ENCODE measurements at regions not wholly inside any gene's neighbourhood (a gene's known extent, or its start where the extent isn't known, plus 50 kb on each side); places are given as distances from the start of the nearest gene placed in this dataset.
A peak's percentile ranks its signal among the peaks of the same experiment; 100 is the strongest.

DNA sequence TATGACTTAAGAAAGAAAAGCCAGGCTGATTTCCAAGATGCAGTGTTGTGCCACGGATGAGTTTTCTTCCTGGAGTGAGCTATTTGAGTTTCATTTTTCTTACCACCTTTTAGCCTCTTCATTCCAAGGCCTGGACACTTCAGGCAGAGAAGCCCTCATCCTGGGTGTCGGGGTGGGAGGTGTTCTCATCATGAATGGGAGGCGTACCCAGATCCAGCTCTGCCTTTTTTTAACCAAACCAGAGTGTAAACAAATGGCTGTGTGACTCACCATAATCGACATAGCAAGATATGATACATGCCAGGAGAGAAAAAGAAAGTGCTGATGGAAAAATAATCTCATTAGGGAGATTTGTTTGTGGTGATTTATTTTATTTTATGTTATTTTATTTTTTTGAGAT is 79.9 kb downstream of the ARF6 start:
- peak overlapping the region; percentile 83 for H3K27ac ChIP-seq
- TF ChIP-seq, protein P1, sequence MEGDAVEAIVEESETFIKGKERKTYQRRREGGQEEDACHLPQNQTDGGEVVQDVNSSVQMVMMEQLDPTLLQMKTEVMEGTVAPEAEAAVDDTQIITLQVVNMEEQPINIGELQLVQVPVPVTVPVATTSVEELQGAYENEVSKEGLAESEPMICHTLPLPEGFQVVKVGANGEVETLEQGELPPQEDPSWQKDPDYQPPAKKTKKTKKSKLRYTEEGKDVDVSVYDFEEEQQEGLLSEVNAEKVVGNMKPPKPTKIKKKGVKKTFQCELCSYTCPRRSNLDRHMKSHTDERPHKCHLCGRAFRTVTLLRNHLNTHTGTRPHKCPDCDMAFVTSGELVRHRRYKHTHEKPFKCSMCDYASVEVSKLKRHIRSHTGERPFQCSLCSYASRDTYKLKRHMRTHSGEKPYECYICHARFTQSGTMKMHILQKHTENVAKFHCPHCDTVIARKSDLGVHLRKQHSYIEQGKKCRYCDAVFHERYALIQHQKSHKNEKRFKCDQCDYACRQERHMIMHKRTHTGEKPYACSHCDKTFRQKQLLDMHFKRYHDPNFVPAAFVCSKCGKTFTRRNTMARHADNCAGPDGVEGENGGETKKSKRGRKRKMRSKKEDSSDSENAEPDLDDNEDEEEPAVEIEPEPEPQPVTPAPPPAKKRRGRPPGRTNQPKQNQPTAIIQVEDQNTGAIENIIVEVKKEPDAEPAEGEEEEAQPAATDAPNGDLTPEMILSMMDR (conservative IDR thresholded peaks at IDR 0.05): no peak

DNA sequence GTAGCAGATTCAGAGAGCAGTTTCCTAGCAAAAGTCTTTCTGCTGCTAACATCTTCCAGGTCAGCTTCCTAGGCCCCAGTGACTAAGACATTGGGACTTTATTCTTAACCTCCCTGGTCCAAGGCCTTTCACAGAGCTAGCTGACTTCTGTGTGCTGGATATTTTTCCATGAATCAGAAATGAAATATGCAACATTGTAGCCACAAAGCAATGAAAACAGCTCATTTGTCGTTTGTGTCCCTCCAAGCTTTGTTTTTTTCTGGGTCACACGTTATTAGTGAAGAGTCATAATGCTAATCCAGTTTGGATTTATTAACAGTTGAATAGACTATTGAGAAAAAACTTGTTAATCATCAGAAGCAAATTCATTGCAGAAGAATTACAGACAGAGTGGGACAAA is 82.4 kb downstream of the ARF6 start:
- H3K27ac ChIP-seq: no peak overlapping the region
- TF ChIP-seq, protein P1 (conservative IDR thresholded peaks at IDR 0.05): no peak

DNA sequence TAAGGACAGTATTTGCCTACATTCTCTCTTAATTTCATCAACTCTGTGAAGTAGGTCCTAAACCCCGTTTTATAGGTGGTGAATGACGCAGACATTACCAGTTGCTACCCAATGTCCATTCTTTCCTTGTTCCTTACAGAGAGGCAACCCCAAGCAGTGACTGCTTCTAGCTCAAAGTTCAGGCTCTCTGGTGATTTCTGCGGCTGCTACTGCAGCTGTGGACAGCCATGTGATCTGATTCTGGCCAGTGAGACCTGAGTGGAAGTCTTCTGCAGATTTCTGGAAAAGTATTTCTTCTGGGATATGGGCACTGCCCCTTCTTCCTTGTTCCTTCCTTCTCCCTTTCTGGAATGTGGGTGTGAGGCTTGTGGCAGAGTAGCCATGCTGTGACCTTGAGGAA is 82.9 kb downstream of the ARF6 start:
- TF ChIP-seq, protein P1 (conservative IDR thresholded peaks at IDR 0.05): no peak
- H3K27ac ChIP-seq: no peak overlapping the region

DNA sequence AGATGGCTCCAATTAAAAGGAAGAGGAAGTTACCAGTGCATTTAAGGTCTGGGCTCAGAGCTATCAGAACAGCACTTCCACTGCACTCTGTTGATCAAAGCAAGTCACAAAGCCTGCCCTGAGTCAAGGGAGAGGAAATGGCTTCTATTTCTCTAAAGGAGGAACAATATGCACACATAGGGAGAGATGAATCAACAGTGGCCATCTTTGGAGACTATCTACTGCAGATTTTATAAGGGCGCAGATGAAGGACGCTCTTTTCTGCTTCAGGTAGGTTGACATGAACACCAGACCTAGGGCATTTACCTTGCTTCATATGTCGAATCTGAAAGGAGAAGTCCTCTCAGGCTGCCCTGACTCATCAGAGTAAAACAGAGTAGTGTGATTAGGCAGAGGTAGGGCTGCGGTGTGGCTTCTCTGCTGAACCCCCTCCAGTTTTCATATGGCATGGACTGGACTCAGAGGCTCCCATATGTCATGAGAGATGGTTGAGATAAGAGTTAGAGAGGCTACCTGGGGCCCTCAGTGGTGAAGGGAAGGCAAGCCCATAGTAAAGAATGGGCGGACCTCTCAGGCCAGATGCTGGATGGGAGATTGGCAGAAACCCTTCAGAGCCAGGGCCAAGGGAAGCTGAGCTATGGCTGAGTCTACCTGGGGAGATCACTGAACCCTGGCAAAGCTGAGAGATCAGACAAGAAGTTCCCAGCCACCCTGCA is 84.4 kb downstream of the ARF6 start:
- TF ChIP-seq, protein P1 (conservative IDR thresholded peaks at IDR 0.05): no peak
- no peak overlapping the region for H3K27ac ChIP-seq

DNA sequence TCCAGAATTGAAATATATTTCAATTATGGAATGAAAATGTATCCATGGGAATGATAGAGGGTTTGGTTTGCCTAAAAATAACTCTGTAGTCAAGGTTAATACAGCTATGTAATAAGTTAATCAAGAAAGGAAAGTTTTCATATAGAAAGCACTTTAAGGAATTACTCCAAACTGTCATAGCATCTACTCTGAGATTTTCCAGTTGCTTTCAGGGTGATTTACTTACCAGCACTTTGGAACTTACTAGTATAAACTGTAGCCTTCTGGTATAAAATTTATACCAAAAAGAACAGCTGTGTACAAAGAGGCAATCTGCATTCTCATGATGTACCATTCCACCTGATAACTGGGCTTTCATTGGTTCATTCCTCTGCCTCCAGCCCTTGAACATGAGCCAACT is 87.1 kb downstream of the ARF6 start:
- TF ChIP-seq, protein P1 (conservative IDR thresholded peaks at IDR 0.05): no peak
- H3K27ac ChIP-seq: no peak overlapping the region

DNA sequence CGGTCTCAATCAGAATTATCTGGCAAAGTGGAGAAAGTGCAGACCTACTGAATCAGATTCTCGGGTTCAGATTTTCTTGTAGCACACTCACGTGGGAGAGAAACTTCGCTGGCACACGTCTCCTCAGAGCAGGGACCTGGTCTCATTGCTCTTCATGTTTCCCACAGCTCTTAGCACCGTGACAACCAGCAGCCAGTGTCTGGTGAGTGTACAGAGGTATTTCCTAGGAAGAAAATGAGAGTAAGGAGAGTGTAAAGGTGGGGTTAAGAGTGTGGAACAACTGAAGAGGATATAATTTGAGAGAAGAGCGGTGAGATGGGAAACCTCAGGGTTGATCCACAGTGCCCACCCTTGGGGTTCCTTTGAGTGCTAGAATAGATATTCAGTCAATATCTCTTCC is 89.2 kb downstream of the ARF6 start:
- TF ChIP-seq, protein P1 (conservative IDR thresholded peaks at IDR 0.05): no peak
- H3K27ac ChIP-seq: no peak overlapping the region

DNA sequence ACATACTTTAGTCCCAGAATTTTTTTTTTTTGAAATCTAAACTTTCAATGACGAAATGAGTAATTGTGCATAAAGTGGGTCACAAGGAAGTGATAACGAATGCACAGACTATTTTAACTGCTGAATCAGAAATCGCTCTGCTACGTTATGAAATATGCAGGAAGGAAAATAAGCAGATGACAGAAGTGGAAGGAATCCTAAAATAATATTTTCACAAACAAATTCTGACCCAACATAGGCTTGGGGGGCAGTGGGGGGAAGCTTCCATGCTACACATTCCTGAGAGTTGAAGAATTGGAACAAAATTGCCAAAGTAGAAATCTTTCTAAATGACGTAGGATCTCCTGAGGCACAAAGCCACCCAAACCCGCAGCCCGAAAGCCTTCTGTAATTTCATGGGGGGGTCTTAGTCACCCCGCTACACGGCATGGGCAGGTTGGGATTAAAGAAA is 89.6 kb downstream of the ARF6 start:
- TF ChIP-seq, protein P1 (conservative IDR thresholded peaks at IDR 0.05): no peak
- no peak overlapping the region for H3K27ac ChIP-seq
